Endothelial cell of umbilical vein (primary cell): ENCODE measurements at regions not wholly inside any gene's neighbourhood (a gene's known extent, or its start where the extent isn't known, plus 50 kb on each side); places are given as distances from the start of the nearest gene placed in this dataset.

Experiments used
- BruUV-seq: library from RNA; stranded (reverse); fragments of 400-500 nt; replicated peaks from 2 replicates; lab custom pipeline; 2021; lab: Mats Ljungman, UMichigan
- CTCF ChIA-PET: fragments of 300-600, 350-600 bp; sonication (Branson Sonifier 250); formaldehyde crosslinking; loops from one replicate; lab custom pipeline; 2021; ENCODE audit warnings: antibody characterized with exemption, inconsistent platforms; lab: Charles Lee
- POLR2A ChIA-PET: fragments of 300-600, 350-600 bp; sonication (Branson Sonifier 250); formaldehyde crosslinking; loops from one replicate; lab custom pipeline; 2021; ENCODE audit warnings: antibody characterized with exemption, inconsistent platforms; lab: Charles Lee
- DNase-seq: peaks from one replicate; pipeline ENCODE4 v3.0.0-alpha.2; 2011; ENCODE audit warnings: low read depth, low spot score
- FAIRE-seq: peaks from 2 replicates; lab custom pipeline; 2011; peaks lifted over from hg19 to GRCh38; lab: Jason Lieb, UNC
- H2AFZ ChIP-seq: 2 replicates; pipeline ENCODE4 v1.6.0; 2012; ENCODE audit warnings: low read depth, low read length, control low read depth, inconsistent platforms
- H3K27ac ChIP-seq: 2 replicates; pipeline ENCODE4 v1.5.1; 2011; ENCODE audit warnings: low read depth, mild to moderate bottlenecking, control low read depth, low read length, moderate library complexity; ENCODE audit not compliant: insufficient read depth
- H3K27me3 ChIP-seq, 2 experiments: 2 replicates each; pipeline versions ENCODE4 v1.6.0 to v1.6.1; 2011; ENCODE audit warnings: low read length in 2 of 2, mixed read lengths in 1 of 2; ENCODE audit not compliant: control insufficient read depth in 2 of 2, insufficient read depth in 2 of 2
- H3K36me3 ChIP-seq, 2 experiments: 2 replicates in 1 of 2; 3 replicates in 1 of 2; pipeline ENCODE4 v1.5.1; 2011; ENCODE audit warnings: low read length in 2 of 2, mild to moderate bottlenecking in 1 of 2, moderate library complexity in 1 of 2; ENCODE audit not compliant: control insufficient read depth in 2 of 2, insufficient read depth in 2 of 2; ENCODE audit errors: extremely low read depth in 1 of 2
- H3K4me1 ChIP-seq: 3 replicates; pipeline ENCODE4 v1.5.1; 2011; ENCODE audit warnings: mild to moderate bottlenecking, low read length; ENCODE audit not compliant: control insufficient read depth, insufficient read depth; ENCODE audit errors: extremely low read depth
- H3K4me2 ChIP-seq: 2 replicates; pipeline ENCODE4 v1.6.1; 2011; ENCODE audit warnings: low read length, control low read depth, mixed read lengths; ENCODE audit not compliant: insufficient read depth
- H3K4me3 ChIP-seq, 3 experiments: fragments of 200-600 bp in 1 of 3; sonication (generic), shearing (Covaris generic) in 1 of 3; replicated peaks in 1 of 3; 2 replicates each; pipeline ENCODE4 v1.5.1; 2011 to 2016; ENCODE audit warnings: control low read depth in 3 of 3, low read length in 3 of 3, mild to moderate bottlenecking in 2 of 3, inconsistent platforms in 1 of 3, low read depth in 1 of 3, moderate library complexity in 1 of 3; ENCODE audit not compliant: insufficient read depth in 1 of 3
- H3K79me2 ChIP-seq: 2 replicates; pipeline ENCODE4 v1.6.0; 2012; ENCODE audit warnings: low read length, inconsistent platforms; ENCODE audit not compliant: control insufficient read depth, insufficient read depth
- H3K9ac ChIP-seq: replicated peaks from 2 replicates; pipeline ENCODE3; 2011; ENCODE audit warnings: low read length, control low read depth; ENCODE audit not compliant: insufficient read depth; ENCODE audit errors: extremely low read depth
- H3K9me1 ChIP-seq: replicated peaks from 3 replicates; pipeline ENCODE4 v1.6.0; 2011; ENCODE audit warnings: mild to moderate bottlenecking, low read length; ENCODE audit not compliant: control insufficient read depth, insufficient read depth; ENCODE audit errors: extremely low read depth
- H3K9me3 ChIP-seq: replicated peaks from 2 replicates; pipeline ENCODE4 v1.5.1; 2012; ENCODE audit warnings: low read length, inconsistent platforms; ENCODE audit not compliant: control insufficient read depth, insufficient read depth
- H4K20me1 ChIP-seq: replicated peaks from 2 replicates; pipeline ENCODE3; 2011; ENCODE audit warnings: mild to moderate bottlenecking, low read length; ENCODE audit not compliant: control insufficient read depth, insufficient read depth; ENCODE audit errors: extremely low read depth
- EZH2 ChIP-seq: IDR thresholded peaks from 2 replicates; pipeline ENCODE4 v1.6.1; 2012; ENCODE audit warnings: borderline replicate concordance, low read depth, mild to moderate bottlenecking, moderate library complexity, low read length, inconsistent platforms; ENCODE audit not compliant: severe bottlenecking
- FOS ChIP-seq: IDR thresholded peaks from 2 replicates; pipeline ENCODE4 v1.6.1; 2011; ENCODE audit warnings: mild to moderate bottlenecking, low read length, moderate library complexity, borderline replicate concordance; ENCODE audit not compliant: insufficient read depth
- JUN ChIP-seq: IDR thresholded peaks from 2 replicates; pipeline ENCODE4 v1.6.1; 2011; ENCODE audit warnings: borderline replicate concordance, low read depth; ENCODE audit not compliant: insufficient read length, insufficient read depth
- POLR2A ChIP-seq: IDR thresholded peaks from 2 replicates; pipeline ENCODE4 v1.6.1; 2012; ENCODE audit warnings: low read depth, mild to moderate bottlenecking, control low read depth, low read length
- POLR2AphosphoS5 ChIP-seq: IDR thresholded peaks from 2 replicates; pipeline ENCODE4 v1.6.1; 2012; ENCODE audit warnings: low read depth, mild to moderate bottlenecking, control low read depth, low read length, moderate library complexity; ENCODE audit not compliant: insufficient read depth
- dilution Hi-C: fragments of 300-500 bp; cut with MboI; formaldehyde crosslinking; loops from one replicate; pipeline ENCODE4 v1.15.0; 2019; ENCODE audit warnings: low sequenced_read_pairs; ENCODE audit not compliant: extremely low pct_ligation_motif_present
- intact Hi-C: fragments of 100-400 bp; cut with micrococcal nuclease; formaldehyde crosslinking; loops from one replicate; pipeline ENCODE4 v1.10.0; 2022

DNA sequence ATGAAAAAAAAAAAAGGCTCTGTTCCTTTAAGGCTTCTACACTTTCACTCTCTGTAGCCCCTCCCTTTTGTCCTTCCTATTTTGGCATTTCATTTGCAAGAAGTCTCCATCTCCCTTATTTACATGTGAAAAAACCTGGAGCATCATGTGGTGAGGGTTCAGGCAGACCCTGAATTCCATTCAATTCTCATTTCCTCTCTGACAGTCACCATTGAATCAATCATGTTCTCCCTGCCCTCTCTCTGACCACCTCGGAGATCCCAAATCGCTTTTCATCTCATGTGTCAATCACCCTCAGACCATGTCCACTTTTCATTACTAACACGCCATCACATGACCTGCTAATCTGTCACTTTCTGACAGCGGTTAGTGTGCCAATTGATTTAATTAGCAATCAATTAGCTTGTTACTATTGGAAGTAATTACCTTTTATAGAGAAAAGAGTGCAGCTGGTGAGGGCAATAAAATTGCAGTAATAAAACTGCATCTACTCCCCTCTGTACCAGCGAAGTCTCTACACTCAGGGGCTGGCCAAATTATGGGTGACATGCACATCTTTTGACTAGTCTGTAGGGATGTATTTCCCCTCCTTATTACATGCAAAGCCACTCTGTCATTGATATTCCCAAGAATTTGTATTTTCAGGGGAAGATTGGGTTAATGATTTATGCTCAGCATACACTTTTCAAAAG lies 317.4 kb downstream of the EN1 start:
- Histone ChIP-seq H3K27ac (no peak overlapping the region), H4K20me1 (no peaks in the 10 kb centered on the region), H3K79me2 (no peaks in the 10 kb centered on the region), H3K9me1 (no peaks in the 10 kb centered on the region), H3K9me3 (no peaks in the 10 kb centered on the region), H3K4me2 (no peak overlapping the region), H2AFZ (no peak overlapping the region), H3K27me3 (no peaks in the 10 kb centered on the region), H3K4me3 (no peak overlapping the region), H3K4me1 (no peaks in the 10 kb centered on the region), H3K36me3 (no peaks in the 10 kb centered on the region), H3K9ac (no peak overlapping the region)
- POLR2A ChIA-PET, result no interaction called here
- dilution Hi-C loops (no loop called here), intact Hi-C loops (no loop called here)
- no peak for TF ChIP-seq FOS
- TF ChIP-seq JUN, result no peak
- TF ChIP-seq EZH2, result no peak
- no peak for TF ChIP-seq POLR2AphosphoS5
- no peak for DNase-seq
- CTCF ChIA-PET, result no interaction called here
- FAIRE-seq, result no peak
- no TSS peak for BruUV-seq

DNA sequence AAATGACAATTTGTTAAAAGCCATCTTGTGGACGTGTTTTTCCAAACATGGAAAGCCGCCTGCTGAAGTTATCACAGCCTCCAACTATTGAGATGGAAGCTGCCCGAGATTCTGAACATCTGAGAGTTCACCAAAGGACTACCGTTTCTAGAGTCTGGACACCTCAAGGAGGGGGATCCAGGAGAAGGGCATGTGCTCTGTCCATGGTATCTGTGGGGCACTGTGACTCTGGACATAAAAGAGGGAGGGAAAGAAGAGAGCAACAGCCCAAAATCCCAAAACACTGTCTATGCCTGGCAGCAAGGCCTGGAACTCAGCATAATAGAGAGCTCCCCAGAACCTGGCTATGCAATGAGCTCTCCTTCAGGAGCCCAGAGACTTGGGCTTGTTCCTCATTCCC lies 319.9 kb downstream of the EN1 start:
- Histone ChIP-seq H3K4me2 (no peak overlapping the region), H3K4me1 (no peaks in the 10 kb centered on the region), H3K27ac (no peak overlapping the region), H3K27me3 (no peaks in the 10 kb centered on the region), H2AFZ (no peak overlapping the region), H3K9me3 (no peaks in the 10 kb centered on the region), H3K36me3 (no peaks in the 10 kb centered on the region), H3K79me2 (no peaks in the 10 kb centered on the region), H3K4me3 (no peak overlapping the region), H3K9ac (no peak overlapping the region), H4K20me1 (no peaks in the 10 kb centered on the region), H3K9me1 (no peaks in the 10 kb centered on the region)
- TF ChIP-seq POLR2A, result no peak
- intact Hi-C loops, result no loop called here
- ChIA-PET POLR2A (no interaction called here), CTCF (interaction anchor here (0.8 kb wide), 1 partner anchor 49 kb away, joined by 3 read pairs; no protein-coding TSS in a partner anchor)
- DNase-seq (no peak), FAIRE-seq (no peak)
- dilution Hi-C loops, result no loop called here
- BruUV-seq, result no TSS peak
